ENCODE measurements at regions not wholly inside any gene's neighbourhood (a gene's known extent, or its start where the extent isn't known, plus 50 kb on each side); places are given as distances from the start of the nearest gene placed in this dataset.

DNA sequence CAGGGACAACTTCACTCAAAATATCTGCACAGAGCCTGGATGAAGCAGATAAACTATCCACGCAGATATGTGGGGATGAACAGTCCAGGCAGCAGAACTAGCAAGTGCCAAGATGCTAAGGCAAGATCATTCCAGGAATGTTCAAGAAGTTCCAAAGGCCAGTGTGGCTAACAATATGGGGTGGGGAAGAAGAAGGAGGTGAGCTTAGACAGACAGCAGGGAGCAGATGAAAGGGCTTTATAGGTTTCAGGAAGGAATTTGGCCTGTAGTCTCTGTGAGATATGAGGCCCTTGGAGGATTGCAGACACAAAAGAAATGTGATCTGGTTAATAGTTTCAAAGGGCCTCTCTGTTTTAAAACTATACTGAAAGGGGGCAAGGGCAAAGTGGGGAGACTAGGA lies 63.5 kb upstream of the PPM1H start:
- TF ChIP-seq CTCF (IDR thresholded peaks at IDR 0.05) (no peak), POLR2A (IDR thresholded peaks at IDR 0.05) (no peak), POLR2AphosphoS5 (IDR thresholded peaks at IDR 0.05) (no peak), EP300 (IDR thresholded peaks at IDR 0.05) (no peak)
